Kidney tubule cell (primary cell): ENCODE measurements at regions not wholly inside any gene's neighbourhood (a gene's known extent, or its start where the extent isn't known, plus 50 kb on each side); places are given as distances from the start of the nearest gene placed in this dataset.
"Not testable (repeated sequence)": the region's sequence is repeated elsewhere in the genome, so short reads cannot be mapped to it uniquely, and the experiment has no call there.

Experiments
- DNase-seq: peaks from one replicate; pipeline ENCODE4 v3.0.0-alpha.2; 2018; ENCODE audit warnings: low spot score

GRCh38 chr13:65378484-65378883, 1851.7 kb downstream of the PCDH9 start:
- no peak for DNase-seq

- no peak for DNase-seq
Measured at GRCh38 chr13:65368832-65369231, 1861.3 kb downstream of the PCDH9 start.

GRCh38 chr13:65353951-65354350, 1876.2 kb downstream of the PCDH9 start:
- DNase-seq: no peak

- not testable (repeated sequence) for DNase-seq
Measured at GRCh38 chr13:65353150-65353549, 1877.0 kb downstream of the PCDH9 start.

GRCh38 chr13:65347420-65348030, 1882.6 kb downstream of the PCDH9 start:
- no peak for DNase-seq

GRCh38 chr13:65343898-65344663, 1886.1 kb downstream of the PCDH9 start:
- DNase-seq: no peak

- DNase-seq: no peak
Measured at GRCh38 chr13:65342541-65343337, 1887.4 kb downstream of the PCDH9 start.

GRCh38 chr13:65339241-65339640, 1890.9 kb downstream of the PCDH9 start:
- DNase-seq: no peak

- DNase-seq: no peak
Measured at GRCh38 chr13:65336916-65337315, 1893.2 kb downstream of the PCDH9 start.

- DNase-seq: no peak
Measured at GRCh38 chr13:65336087-65336749, 1893.9 kb downstream of the PCDH9 start.

GRCh38 chr13:65330691-65331090, 1899.4 kb downstream of the PCDH9 start:
- no peak for DNase-seq

GRCh38 chr13:65330287-65330686, 1899.8 kb downstream of the PCDH9 start:
- DNase-seq: no peak

GRCh38 chr13:65323192-65323591, 1906.9 kb downstream of the PCDH9 start:
- DNase-seq: not testable (repeated sequence)

- not testable (repeated sequence) for DNase-seq
Measured at GRCh38 chr13:65321423-65321822, 1908.7 kb downstream of the PCDH9 start.

GRCh38 chr13:65314008-65314407, 1916.1 kb downstream of the PCDH9 start:
- DNase-seq: no peak

- DNase-seq: no peak
Measured at GRCh38 chr13:65310663-65311328, 1919.3 kb downstream of the PCDH9 start.

GRCh38 chr13:65309906-65310305, 1920.2 kb downstream of the PCDH9 start:
- DNase-seq: no peak

- DNase-seq: not testable (repeated sequence)
Measured at GRCh38 chr13:65308729-65309128, 1921.4 kb downstream of the PCDH9 start.

- no peak for DNase-seq
Measured at GRCh38 chr13:65307056-65307455, 1923.1 kb downstream of the PCDH9 start.

- no peak for DNase-seq
Measured at GRCh38 chr13:65302691-65303090, 1927.4 kb downstream of the PCDH9 start.

- DNase-seq: no peak
Measured at GRCh38 chr13:65301506-65301905, 1928.6 kb downstream of the PCDH9 start.

GRCh38 chr13:65300220-65300619, 1929.9 kb downstream of the PCDH9 start:
- no peak for DNase-seq
